Fibroblast of mammary gland (primary cell): ENCODE measurements at regions not wholly inside any gene's neighbourhood (a gene's known extent, or its start where the extent isn't known, plus 50 kb on each side); places are given as distances from the start of the nearest gene placed in this dataset.

Source experiments
- DNase-seq: peaks from one replicate; pipeline ENCODE4 v3.0.0-alpha.2; 2010; ENCODE audit warnings: low read depth
- H3K4me3 ChIP-seq: 2 replicates; pipeline ENCODE4 v1.5.1; 2011; ENCODE audit warnings: low read depth, mild to moderate bottlenecking, low read length, moderate library complexity; ENCODE audit not compliant: control insufficient read depth
- TF ChIP-seq, protein P1 (sequence below): conservative IDR thresholded peaks from 2 replicates; pipeline ENCODE4 v1.5.1; 2011; ENCODE audit warnings: low read depth, low read length, inconsistent platforms; ENCODE audit not compliant: control insufficient read depth, insufficient read depth

DNA sequence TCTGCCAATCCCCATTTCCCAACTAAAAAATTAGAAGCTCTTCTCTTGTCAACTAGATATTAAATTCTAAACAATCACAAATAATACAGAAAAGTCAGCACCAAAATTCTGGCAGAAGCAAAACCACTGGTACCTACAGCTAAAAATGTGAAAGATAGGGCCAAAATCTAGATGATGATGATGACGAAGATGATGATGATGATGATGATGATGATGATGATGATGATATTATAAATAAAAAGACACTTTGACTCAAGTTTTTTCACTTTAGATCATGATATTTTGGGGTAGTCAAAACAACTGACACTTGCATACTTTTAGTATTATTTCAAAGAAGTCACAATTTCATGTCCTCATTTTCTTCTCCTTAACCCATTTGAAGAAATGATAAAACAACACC, 470.1 kb upstream of the NR2F2 start:
- no peak overlapping the region for H3K4me3 ChIP-seq
- no peak for DNase-seq
- TF ChIP-seq, protein P1, sequence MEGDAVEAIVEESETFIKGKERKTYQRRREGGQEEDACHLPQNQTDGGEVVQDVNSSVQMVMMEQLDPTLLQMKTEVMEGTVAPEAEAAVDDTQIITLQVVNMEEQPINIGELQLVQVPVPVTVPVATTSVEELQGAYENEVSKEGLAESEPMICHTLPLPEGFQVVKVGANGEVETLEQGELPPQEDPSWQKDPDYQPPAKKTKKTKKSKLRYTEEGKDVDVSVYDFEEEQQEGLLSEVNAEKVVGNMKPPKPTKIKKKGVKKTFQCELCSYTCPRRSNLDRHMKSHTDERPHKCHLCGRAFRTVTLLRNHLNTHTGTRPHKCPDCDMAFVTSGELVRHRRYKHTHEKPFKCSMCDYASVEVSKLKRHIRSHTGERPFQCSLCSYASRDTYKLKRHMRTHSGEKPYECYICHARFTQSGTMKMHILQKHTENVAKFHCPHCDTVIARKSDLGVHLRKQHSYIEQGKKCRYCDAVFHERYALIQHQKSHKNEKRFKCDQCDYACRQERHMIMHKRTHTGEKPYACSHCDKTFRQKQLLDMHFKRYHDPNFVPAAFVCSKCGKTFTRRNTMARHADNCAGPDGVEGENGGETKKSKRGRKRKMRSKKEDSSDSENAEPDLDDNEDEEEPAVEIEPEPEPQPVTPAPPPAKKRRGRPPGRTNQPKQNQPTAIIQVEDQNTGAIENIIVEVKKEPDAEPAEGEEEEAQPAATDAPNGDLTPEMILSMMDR, result no peak

DNA sequence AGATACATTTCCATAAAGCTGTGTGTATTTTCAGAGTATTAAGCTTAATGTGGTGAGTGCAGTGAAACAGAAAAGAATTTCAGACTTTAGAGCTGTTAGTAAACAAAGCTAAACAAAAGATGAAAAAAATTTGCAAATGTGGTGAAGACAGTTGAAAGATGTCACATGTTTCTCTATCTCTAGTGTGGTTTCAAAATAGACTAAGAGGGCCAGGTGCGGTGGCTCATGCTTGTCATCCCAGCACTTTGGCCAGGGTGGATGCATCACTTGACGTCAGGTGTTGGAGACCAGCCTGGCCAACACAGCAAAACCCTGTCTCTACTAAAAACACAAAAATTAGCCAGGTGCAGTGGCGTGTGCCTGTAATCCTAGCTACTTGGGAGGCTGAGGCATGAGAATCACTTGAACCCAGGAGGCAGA, 466.0 kb upstream of the NR2F2 start:
- no peak overlapping the region for H3K4me3 ChIP-seq
- no peak for DNase-seq
- TF ChIP-seq, protein P1, result no peak

DNA sequence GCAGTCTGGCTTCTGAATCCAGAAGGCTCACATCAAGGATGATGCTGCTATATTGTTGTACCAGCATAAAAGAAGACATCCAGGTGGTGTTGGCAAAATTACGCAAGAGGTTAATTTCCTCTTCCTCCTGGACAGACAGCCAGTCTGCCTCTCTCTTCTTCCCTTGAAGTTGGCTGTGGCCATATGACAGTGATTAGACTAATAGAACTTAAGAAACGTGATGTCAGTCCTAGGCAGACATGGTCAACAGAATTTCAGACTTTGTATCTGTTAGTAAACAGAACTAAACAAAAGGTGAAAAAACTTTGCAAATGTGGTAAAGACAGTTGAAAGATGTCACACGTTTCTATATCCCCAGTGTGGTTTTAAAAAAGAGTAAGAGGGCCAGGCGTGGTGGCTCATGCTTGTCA, 465.2 kb upstream of the NR2F2 start:
- TF ChIP-seq, protein P1, result no peak
- DNase-seq, result no peak
- no peak overlapping the region for H3K4me3 ChIP-seq

DNA sequence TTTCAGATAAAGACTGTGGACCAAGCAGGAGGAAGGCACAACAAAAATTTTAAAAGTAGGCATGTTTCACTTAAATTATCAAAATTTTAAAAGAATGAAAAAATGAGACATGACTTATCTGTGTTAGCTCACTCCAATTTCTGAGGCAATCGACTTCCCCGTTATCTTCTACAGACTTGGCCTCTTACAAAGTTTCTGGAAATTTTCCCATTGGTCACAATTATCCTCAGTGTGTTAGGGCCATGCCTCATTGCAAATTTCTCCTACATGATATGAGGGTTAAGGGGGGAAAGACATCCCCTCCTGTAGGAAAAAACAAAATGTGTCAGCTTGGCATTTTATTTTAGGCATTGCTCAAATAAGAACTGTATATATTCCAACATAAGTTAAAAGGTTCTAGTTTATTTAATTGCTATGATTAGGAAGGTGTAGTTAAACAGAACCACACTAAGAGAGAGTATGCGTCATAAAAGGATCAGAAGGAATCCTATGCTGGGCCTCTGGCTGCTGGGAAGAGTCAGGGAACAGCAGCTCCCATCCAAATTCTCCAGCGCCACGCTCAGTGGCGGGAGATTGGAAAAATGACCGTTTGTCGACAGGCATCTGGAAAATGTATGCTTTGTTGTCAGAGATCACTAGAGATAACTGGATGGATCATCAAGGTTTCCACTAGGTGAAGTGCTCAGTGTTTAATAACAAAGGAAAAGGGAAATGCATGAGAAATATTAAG, 463.6 kb upstream of the NR2F2 start:
- TF ChIP-seq, protein P1, result no peak
- H3K4me3 ChIP-seq, result no peak overlapping the region

DNA sequence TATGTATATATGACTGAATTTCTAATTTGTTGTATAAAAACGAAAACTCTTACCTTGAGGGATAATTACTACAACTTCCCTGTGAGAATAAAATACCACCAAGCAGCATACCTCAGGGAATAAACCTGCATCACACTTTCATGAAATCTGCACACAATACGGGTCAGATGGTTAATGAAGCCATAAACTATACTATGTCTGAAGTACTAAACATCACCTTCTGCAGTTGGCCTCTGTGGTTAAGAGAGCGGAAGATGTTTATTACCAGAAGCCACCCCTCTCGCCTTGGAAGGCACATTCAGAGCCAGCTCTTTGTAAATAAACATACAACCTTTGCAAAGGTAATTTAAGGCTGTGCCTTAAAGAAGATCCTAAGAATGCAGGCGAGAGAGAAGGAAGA, 462.1 kb upstream of the NR2F2 start:
- H3K4me3 ChIP-seq, result no peak overlapping the region
- TF ChIP-seq, protein P1, result no peak
- no peak for DNase-seq

More for the DNA sequence above, 463.6 kb upstream of the NR2F2 start:
- no peak for DNase-seq

DNA sequence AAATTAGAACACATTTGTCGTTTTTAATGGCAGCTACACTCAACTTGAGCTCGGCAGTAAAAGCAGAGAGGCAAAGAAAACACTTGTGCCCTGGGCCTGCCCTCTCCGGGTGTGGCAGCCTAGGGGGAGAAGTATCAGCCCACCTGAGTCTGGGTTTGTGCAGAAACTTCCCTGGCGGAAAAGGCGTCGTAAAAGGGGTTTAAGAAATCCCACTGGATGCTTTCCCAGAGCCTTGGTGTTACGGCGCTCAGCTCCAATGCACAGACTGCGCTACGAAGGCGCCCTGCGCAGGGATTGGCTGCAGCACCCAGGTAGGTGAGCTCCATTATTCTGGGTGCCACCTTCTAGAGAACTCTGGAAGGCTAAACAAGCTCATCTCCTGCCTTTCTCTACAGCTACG, 461.5 kb upstream of the NR2F2 start:
- H3K4me3 ChIP-seq, result no peak overlapping the region
- DNase-seq, result no peak
- TF ChIP-seq, protein P1, result no peak

DNA sequence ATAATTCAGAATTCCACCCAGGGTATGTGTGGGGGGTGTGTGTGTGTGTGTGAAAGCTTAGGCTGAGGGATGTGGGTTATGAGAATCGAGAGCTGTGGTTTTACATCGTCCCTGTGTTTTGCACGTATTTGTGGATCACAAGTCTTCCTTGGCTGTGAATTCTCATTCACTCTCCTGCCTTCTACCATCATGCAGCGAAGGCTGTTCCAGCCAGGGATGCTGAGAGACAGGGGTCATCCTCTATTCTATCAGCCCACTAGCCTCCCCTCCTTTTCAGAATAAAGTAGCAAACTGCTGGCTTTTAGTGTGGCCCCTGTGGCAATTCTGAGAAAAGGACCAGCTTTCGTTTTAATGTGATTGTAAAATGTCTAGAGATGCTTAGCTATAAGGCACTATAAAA, 460.6 kb upstream of the NR2F2 start:
- TF ChIP-seq, protein P1, result no peak
- no peak for DNase-seq
- H3K4me3 ChIP-seq, result no peak overlapping the region
